A549 (cell line): ENCODE measurements at regions not wholly inside any gene's neighbourhood (a gene's known extent, or its start where the extent isn't known, plus 50 kb on each side); places are given as distances from the start of the nearest gene placed in this dataset.

ENCODE experiments used
- CTCF ChIP-seq: fragments of >200 bp; sonication (Bioruptor Twin); formaldehyde crosslinking; IDR thresholded peaks from 3 replicates; pipeline ENCODE4 v1.5.1; 2016
- EP300 ChIP-seq, 2 experiments: fragments of >200 bp; sonication (Bioruptor Twin); formaldehyde crosslinking; IDR thresholded peaks; 2 replicates in 1 of 2; 3 replicates in 1 of 2; pipeline ENCODE4 v1.6.1; 2016 to 2017
- KDM1A ChIP-seq: fragments of 200-600 bp; sonication (generic); IDR thresholded peaks from 2 replicates; pipeline ENCODE4 v1.6.1; 2016; ENCODE audit warnings: low read depth, mild to moderate bottlenecking
- POLR2A ChIP-seq: IDR thresholded peaks from 2 replicates; pipeline ENCODE4 v1.6.1; 2012; ENCODE audit warnings: mild to moderate bottlenecking, low read length
- TP53 ChIP-seq: fragments of 250-450 bp; sonication (Bioruptor Pico); IDR thresholded peaks from 2 replicates; pipeline ENCODE4 v1.5.0; 2021; ENCODE audit warnings: mild to moderate bottlenecking, moderate library complexity

GRCh38 chr18:59960272-59960671 is 60.5 kb downstream of the PMAIP1 start:
- TF ChIP-seq EP300 (IDR thresholded peaks at IDR 0.05), result no peak
- TF ChIP-seq CTCF, result no peak
- no peak for TF ChIP-seq TP53
- no peak for TF ChIP-seq POLR2A
- no peak for TF ChIP-seq KDM1A
